ENCODE measurements at regions not wholly inside any gene's neighbourhood (a gene's known extent, or its start where the extent isn't known, plus 50 kb on each side); places are given as distances from the start of the nearest gene placed in this dataset.

DNA sequence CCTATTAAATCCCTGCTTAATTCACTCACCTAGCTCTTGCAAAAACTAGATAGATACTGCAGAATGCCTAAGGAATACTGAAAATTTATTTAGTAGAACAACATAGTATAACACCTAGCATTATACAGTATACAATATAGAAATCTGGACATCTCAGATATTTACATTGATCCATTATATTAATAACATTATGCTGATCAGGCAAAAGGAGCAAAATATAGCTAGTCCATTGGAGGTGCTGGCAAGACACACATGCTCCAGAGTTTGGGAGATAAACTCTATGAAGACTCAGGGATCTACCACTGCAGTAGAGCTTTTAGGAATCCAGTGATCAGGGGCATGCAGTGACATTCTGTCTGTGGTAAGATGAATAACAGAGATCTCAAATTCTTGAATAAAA is 357.6 kb downstream of the TBC1D4 start:
- H3K9me3 Mint-ChIP-seq, result no peaks in the 10 kb centered on the region
- no peak overlapping the region for H3K4me3 ChIP-seq (ENCODE audit: control insufficient read depth in 1 of 2, extremely low read depth in 1 of 2, low read length in 1 of 2)
- H3K27ac Mint-ChIP-seq, result no peak overlapping the region
- CTCF ChIA-PET, result no interaction called here
- no peaks in the 10 kb centered on the region for H3K36me3 Mint-ChIP-seq
- ATAC-seq (replicated peaks in 1 of 4), result no peak
- H3K36me3 ChIP-seq (ENCODE audit: control insufficient read depth in 2 of 2, extremely low read depth in 1 of 2, insufficient read depth in 1 of 2, low read length in 1 of 2), result no peaks in the 10 kb centered on the region
- POLR2A ChIA-PET, result no interaction called here
- H3K27ac ChIP-seq (ENCODE audit: low read length), result no peak overlapping the region
- H3K4me1 Mint-ChIP-seq, result no peaks in the 10 kb centered on the region
- H3K27me3 ChIP-seq (replicated peaks in 1 of 2; ENCODE audit: control insufficient read depth in 2 of 2, extremely low read depth in 1 of 2, insufficient read depth in 2 of 2, low read length in 1 of 2), result no peaks in the 10 kb centered on the region
- H3K4me3 Mint-ChIP-seq, result no peak overlapping the region
- H3K27me3 Mint-ChIP-seq, result peaks cover 0 to 2% of the 10 kb centered on the region in 2 donors
- DNase-seq, result no peak
- H3K9me3 ChIP-seq, result no peaks in the 10 kb centered on the region
- H3K4me1 ChIP-seq (ENCODE audit: control insufficient read depth in 1 of 2, extremely low read depth in 1 of 2, insufficient read depth in 2 of 2, low read length in 2 of 2), result no peaks in the 10 kb centered on the region

DNA sequence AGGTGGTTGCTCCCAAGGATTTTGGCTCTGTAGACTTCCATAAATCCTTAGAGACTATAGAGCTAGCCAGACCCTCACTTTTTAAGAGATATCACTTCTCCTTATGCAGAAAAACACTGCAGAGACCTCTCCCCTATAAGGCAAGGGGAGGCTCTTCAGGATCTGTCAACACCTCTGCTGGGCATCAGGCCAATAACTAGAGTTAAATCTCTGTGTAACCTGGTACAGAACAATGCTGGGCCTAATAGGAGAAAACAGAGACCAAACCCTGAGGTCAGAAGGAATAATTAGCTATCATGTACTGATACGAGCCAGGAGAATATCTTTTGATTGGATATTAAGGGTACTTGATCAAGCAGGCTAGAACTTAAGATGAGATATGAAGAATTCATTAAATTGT is 358.5 kb downstream of the TBC1D4 start:
- Histone ChIP-seq H3K9me3 (no peaks in the 10 kb centered on the region), H3K4me3 (ENCODE audit: control insufficient read depth in 1 of 2, extremely low read depth in 1 of 2, low read length in 1 of 2) (no peak overlapping the region), H3K27ac (ENCODE audit: low read length) (no peak overlapping the region), H3K4me1 (ENCODE audit: control insufficient read depth in 1 of 2, extremely low read depth in 1 of 2, insufficient read depth in 2 of 2, low read length in 2 of 2) (no peaks in the 10 kb centered on the region), H3K36me3 (ENCODE audit: control insufficient read depth in 2 of 2, extremely low read depth in 1 of 2, insufficient read depth in 1 of 2, low read length in 1 of 2) (no peaks in the 10 kb centered on the region), H3K27me3 (replicated peaks in 1 of 2; ENCODE audit: control insufficient read depth in 2 of 2, extremely low read depth in 1 of 2, insufficient read depth in 2 of 2, low read length in 1 of 2) (no peaks in the 10 kb centered on the region)
- Mint-ChIP-seq H3K4me1 (no peaks in the 10 kb centered on the region), H3K9me3 (no peaks in the 10 kb centered on the region), H3K4me3 (no peak overlapping the region), H3K27me3 (peaks cover 0 to 2% of the 10 kb centered on the region in 2 donors), H3K36me3 (no peaks in the 10 kb centered on the region), H3K27ac (no peak overlapping the region)
- 22% methylated on average over 1 of the region's 1 CpG for WGBS (ENCODE audit: insufficient coverage)
- no peak for DNase-seq
- ATAC-seq (replicated peaks in 1 of 4), result no peak
- ChIA-PET POLR2A (no interaction called here), CTCF (interaction anchor here in 1 of 2 donors (0.6 to 0.7 kb wide), 2 partner anchors 12 to 22 kb away, joined by 3 to 10 read pairs; no protein-coding TSS in a partner anchor)

DNA sequence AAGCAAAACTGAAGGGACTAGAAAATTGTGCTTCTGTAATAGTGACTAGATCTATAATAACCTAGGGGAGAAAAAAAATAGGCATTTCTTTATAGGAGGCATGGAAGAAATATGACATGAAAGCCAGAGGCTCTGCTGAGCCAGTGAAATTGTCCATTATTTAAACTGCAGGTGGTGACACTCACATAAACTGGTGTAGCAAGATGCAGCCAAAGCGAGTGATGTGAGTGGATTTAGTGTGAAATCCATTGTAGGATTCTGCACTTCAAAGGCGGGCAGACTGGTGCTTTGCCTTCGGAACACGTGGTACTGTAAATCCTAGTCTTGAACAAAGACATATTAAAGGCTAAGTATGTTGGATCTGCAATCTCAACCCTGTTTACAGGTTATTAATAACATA is 361.9 kb downstream of the TBC1D4 start:
- H3K36me3 Mint-ChIP-seq, result no peaks in the 10 kb centered on the region
- no peaks in the 10 kb centered on the region for H3K4me1 ChIP-seq (ENCODE audit: control insufficient read depth in 1 of 2, extremely low read depth in 1 of 2, insufficient read depth in 2 of 2, low read length in 2 of 2)
- CTCF ChIA-PET, result no interaction called here
- POLR2A ChIA-PET, result no interaction called here
- no peak for ATAC-seq (replicated peaks in 1 of 4)
- H3K4me1 Mint-ChIP-seq, result no peaks in the 10 kb centered on the region
- DNase-seq, result no peak
- H3K4me3 ChIP-seq (ENCODE audit: control insufficient read depth in 1 of 2, extremely low read depth in 1 of 2, low read length in 1 of 2), result no peak overlapping the region
- peaks cover 2 to 3% of the 10 kb centered on the region in 2 donors for H3K27me3 Mint-ChIP-seq
- no peaks in the 10 kb centered on the region for H3K9me3 Mint-ChIP-seq
- 89% methylated on average over 2 of the region's 4 CpGs for whole genome bisulfite sequencing (ENCODE audit: insufficient coverage)
- H3K4me3 Mint-ChIP-seq, result no peak overlapping the region
- no peak overlapping the region for H3K27ac Mint-ChIP-seq
- no peak overlapping the region for H3K27ac ChIP-seq (ENCODE audit: low read length)
- no peaks in the 10 kb centered on the region for H3K36me3 ChIP-seq (ENCODE audit: control insufficient read depth in 2 of 2, extremely low read depth in 1 of 2, insufficient read depth in 1 of 2, low read length in 1 of 2)
- H3K9me3 ChIP-seq, result no peaks in the 10 kb centered on the region
- no peaks in the 10 kb centered on the region for H3K27me3 ChIP-seq (replicated peaks in 1 of 2; ENCODE audit: control insufficient read depth in 2 of 2, extremely low read depth in 1 of 2, insufficient read depth in 2 of 2, low read length in 1 of 2)

DNA sequence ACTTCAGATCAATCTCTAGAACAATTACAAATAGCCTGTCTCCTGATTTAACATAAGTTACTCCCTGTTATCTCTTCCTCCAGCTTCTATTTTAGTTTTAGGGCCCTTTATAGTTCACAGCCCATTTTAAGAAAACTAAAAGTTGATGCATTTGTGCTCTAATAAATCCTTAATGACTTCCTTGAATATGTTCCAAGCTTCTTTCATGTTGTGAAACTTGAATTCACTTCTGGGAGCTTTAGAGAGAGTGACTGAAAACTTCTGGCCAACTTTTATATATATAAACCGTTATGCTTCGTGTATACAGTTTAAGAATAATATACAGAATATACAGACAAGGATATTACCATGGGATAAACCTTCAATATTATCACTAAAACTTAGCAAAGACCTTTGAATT is 366.8 kb downstream of the TBC1D4 start:
- Mint-ChIP-seq H3K4me3 (no peak overlapping the region), H3K4me1 (no peaks in the 10 kb centered on the region), H3K27ac (no peak overlapping the region), H3K36me3 (no peaks in the 10 kb centered on the region), H3K27me3 (peaks cover 3% of the 10 kb centered on the region in 2 donors), H3K9me3 (peaks cover 0 to 14% (median 0%) of the 10 kb centered on the region in 3 donors)
- H3K9me3 ChIP-seq, result no peaks in the 10 kb centered on the region
- no peak for ATAC-seq (replicated peaks in 1 of 4)
- POLR2A ChIA-PET, result no interaction called here
- DNase-seq, result no peak
- WGBS (ENCODE audit: insufficient coverage), result no CpG with 5 or more reads among the region's 2 CpGs
- no peaks in the 10 kb centered on the region for H3K27me3 ChIP-seq (replicated peaks in 1 of 2; ENCODE audit: control insufficient read depth in 2 of 2, extremely low read depth in 1 of 2, insufficient read depth in 2 of 2, low read length in 1 of 2)
- H3K4me1 ChIP-seq (ENCODE audit: control insufficient read depth in 1 of 2, extremely low read depth in 1 of 2, insufficient read depth in 2 of 2, low read length in 2 of 2), result no peaks in the 10 kb centered on the region
- H3K36me3 ChIP-seq (ENCODE audit: control insufficient read depth in 2 of 2, extremely low read depth in 1 of 2, insufficient read depth in 1 of 2, low read length in 1 of 2), result no peaks in the 10 kb centered on the region
- no peak overlapping the region for H3K27ac ChIP-seq (ENCODE audit: low read length)
- CTCF ChIA-PET, result no interaction called here
- no peak overlapping the region for H3K4me3 ChIP-seq (ENCODE audit: control insufficient read depth in 1 of 2, extremely low read depth in 1 of 2, low read length in 1 of 2)

DNA sequence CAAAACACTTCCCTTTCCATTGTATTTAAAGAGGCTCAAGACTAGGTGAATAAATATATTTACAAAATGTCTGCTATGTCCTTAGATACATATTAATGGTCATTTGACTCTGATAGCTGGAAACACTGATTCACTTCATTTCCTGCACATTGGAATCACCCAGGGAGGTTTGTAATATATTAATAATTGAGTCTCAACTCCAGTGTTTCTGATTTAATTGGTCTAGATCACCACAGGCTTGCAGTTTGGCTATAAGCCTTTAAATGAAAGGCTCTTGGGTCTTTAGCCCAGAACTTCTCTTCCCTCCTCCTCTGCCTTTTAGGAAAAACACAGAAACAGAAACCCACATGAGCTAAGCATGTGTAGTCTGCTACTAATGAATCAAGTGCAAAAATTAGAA is 378.0 kb downstream of the TBC1D4 start:
- ChIA-PET POLR2A (no interaction called here), CTCF (interaction anchor here in 1 of 2 donors (0.5 to 0.6 kb wide), 2 partner anchors 83 to 1350 kb away, joined by 3 to 12 read pairs; no protein-coding TSS in a partner anchor)
- no peaks in the 10 kb centered on the region for H3K36me3 ChIP-seq (ENCODE audit: control insufficient read depth in 2 of 2, extremely low read depth in 1 of 2, insufficient read depth in 1 of 2, low read length in 1 of 2)
- peaks cover 0 to 5% (median 0%) of the 10 kb centered on the region in 3 donors for H3K9me3 Mint-ChIP-seq
- no peaks in the 10 kb centered on the region for H3K36me3 Mint-ChIP-seq
- no peaks in the 10 kb centered on the region for H3K9me3 ChIP-seq
- H3K4me1 Mint-ChIP-seq, result no peaks in the 10 kb centered on the region
- no peak overlapping the region for H3K4me3 Mint-ChIP-seq
- ATAC-seq (replicated peaks in 1 of 4) (no peak), DNase-seq (no peak)
- H3K4me1 ChIP-seq (ENCODE audit: control insufficient read depth in 1 of 2, extremely low read depth in 1 of 2, insufficient read depth in 2 of 2, low read length in 2 of 2), result no peaks in the 10 kb centered on the region
- H3K27me3 ChIP-seq (replicated peaks in 1 of 2; ENCODE audit: control insufficient read depth in 2 of 2, extremely low read depth in 1 of 2, insufficient read depth in 2 of 2, low read length in 1 of 2), result no peaks in the 10 kb centered on the region
- H3K4me3 ChIP-seq (ENCODE audit: control insufficient read depth in 1 of 2, extremely low read depth in 1 of 2, low read length in 1 of 2), result no peak overlapping the region
- H3K27ac Mint-ChIP-seq, result no peak overlapping the region
- peaks cover 17 to 21% of the 10 kb centered on the region in 2 donors for H3K27me3 Mint-ChIP-seq
- no peak overlapping the region for H3K27ac ChIP-seq (ENCODE audit: low read length)

DNA sequence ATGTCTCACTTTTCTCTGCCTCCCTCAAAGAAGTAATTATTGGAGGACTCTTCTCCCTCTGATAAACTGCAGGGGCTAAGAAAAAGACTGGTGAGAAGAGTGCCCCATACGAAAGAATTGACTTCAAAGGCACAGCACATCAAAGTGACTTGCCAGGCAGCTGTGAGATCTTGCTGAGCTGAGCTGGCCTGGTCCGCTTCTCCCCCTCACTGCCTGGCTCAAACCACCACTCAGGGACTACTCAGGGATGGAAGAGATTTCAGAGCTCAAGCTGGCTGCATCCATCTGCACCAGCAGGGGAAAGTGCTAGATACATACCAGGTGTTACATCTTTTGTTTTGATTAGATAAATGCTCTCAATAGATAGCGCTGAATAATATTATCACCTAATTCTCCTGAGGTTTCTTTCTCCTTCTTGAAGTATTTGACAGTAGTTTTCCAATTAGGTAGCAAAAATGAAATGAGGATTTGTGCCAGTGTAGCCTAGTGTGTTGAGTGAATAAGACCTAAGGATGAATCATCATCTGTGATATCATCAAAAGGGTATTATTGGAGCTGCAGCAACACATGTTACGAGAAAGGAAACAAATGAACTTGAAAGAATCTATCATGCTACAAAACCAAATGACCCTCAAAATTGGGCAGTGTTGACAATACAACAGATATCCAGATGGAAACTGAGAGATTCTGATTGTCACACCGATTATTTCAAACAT is 379.8 kb downstream of the TBC1D4 start:
- Mint-ChIP-seq H3K27me3 (peaks cover 18 to 25% of the 10 kb centered on the region in 2 donors), H3K36me3 (no peaks in the 10 kb centered on the region), H3K9me3 (no peaks in the 10 kb centered on the region), H3K27ac (no peak overlapping the region), H3K4me3 (no peak overlapping the region), H3K4me1 (no peaks in the 10 kb centered on the region)
- no peaks in the 10 kb centered on the region for H3K4me1 ChIP-seq (ENCODE audit: control insufficient read depth in 1 of 2, extremely low read depth in 1 of 2, insufficient read depth in 2 of 2, low read length in 2 of 2)
- no peaks in the 10 kb centered on the region for H3K27me3 ChIP-seq (replicated peaks in 1 of 2; ENCODE audit: control insufficient read depth in 2 of 2, extremely low read depth in 1 of 2, insufficient read depth in 2 of 2, low read length in 1 of 2)
- H3K36me3 ChIP-seq (ENCODE audit: control insufficient read depth in 2 of 2, extremely low read depth in 1 of 2, insufficient read depth in 1 of 2, low read length in 1 of 2), result no peaks in the 10 kb centered on the region
- DNase-seq (no peak), ATAC-seq (replicated peaks in 1 of 4) (no peak)
- H3K4me3 ChIP-seq (ENCODE audit: control insufficient read depth in 1 of 2, extremely low read depth in 1 of 2, low read length in 1 of 2), result no peak overlapping the region
- CTCF ChIA-PET, result interaction anchor here in 1 of 2 donors (1.1 kb wide), 1 partner anchor 21 kb away, joined by 3 read pairs; no protein-coding TSS in a partner anchor
- WGBS (ENCODE audit: insufficient coverage), result 35% methylated on average over 2 of the region's 5 CpGs
- no peaks in the 10 kb centered on the region for H3K9me3 ChIP-seq
- no peak overlapping the region for H3K27ac ChIP-seq (ENCODE audit: low read length)
- POLR2A ChIA-PET, result no interaction called here

DNA sequence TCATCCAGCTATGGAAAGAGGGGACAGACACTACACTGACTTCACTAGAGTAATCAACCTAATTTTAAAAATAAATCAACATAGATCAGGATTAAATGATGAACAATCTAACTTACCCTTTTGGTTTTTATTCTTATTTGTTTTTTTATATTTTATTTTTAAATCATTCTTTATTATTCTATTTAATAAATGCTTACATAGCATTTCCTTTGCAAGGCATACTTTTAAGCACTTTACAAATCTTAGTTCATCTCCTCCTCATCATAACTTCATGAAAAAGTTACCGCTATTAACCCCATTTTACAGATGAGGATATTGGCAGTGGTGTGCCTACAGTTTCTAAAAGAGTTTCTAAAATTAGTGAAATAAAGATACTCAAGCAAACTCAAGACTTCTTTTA is 380.6 kb downstream of the TBC1D4 start:
- no peak overlapping the region for H3K4me3 ChIP-seq (ENCODE audit: control insufficient read depth in 1 of 2, extremely low read depth in 1 of 2, low read length in 1 of 2)
- no peaks in the 10 kb centered on the region for H3K9me3 ChIP-seq
- WGBS (ENCODE audit: insufficient coverage), result no CpG with 5 or more reads among the region's 1 CpG
- no peak overlapping the region for H3K27ac Mint-ChIP-seq
- H3K9me3 Mint-ChIP-seq, result no peaks in the 10 kb centered on the region
- no peaks in the 10 kb centered on the region for H3K36me3 ChIP-seq (ENCODE audit: control insufficient read depth in 2 of 2, extremely low read depth in 1 of 2, insufficient read depth in 1 of 2, low read length in 1 of 2)
- H3K27ac ChIP-seq (ENCODE audit: low read length), result no peak overlapping the region
- CTCF ChIA-PET, result interaction anchor here in 1 of 2 donors (1.1 kb wide), 1 partner anchor 22 kb away, joined by 3 read pairs; no protein-coding TSS in a partner anchor
- H3K4me3 Mint-ChIP-seq, result no peak overlapping the region
- H3K27me3 Mint-ChIP-seq, result peaks cover 14 to 25% of the 10 kb centered on the region in 2 donors
- POLR2A ChIA-PET, result no interaction called here
- no peaks in the 10 kb centered on the region for H3K36me3 Mint-ChIP-seq
- H3K27me3 ChIP-seq (replicated peaks in 1 of 2; ENCODE audit: control insufficient read depth in 2 of 2, extremely low read depth in 1 of 2, insufficient read depth in 2 of 2, low read length in 1 of 2), result no peaks in the 10 kb centered on the region
- ATAC-seq (replicated peaks in 1 of 4) (no peak), DNase-seq (no peak)
- no peaks in the 10 kb centered on the region for H3K4me1 ChIP-seq (ENCODE audit: control insufficient read depth in 1 of 2, extremely low read depth in 1 of 2, insufficient read depth in 2 of 2, low read length in 2 of 2)
- no peaks in the 10 kb centered on the region for H3K4me1 Mint-ChIP-seq
